Activated CD8-positive, alpha-beta memory T cell treated with anti-CD3 and anti-CD28 coated beads, Interleukin-2, amount 10 ng/mL, durations not matched to agents 7 days and 5 days (primary cell): ENCODE measurements at regions not wholly inside any gene's neighbourhood (a gene's known extent, or its start where the extent isn't known, plus 50 kb on each side); places are given as distances from the start of the nearest gene placed in this dataset.
A peak's percentile ranks its signal among the peaks of the same experiment; 100 is the strongest.

Source experiments
- ATAC-seq: fragments of 150-1000 bp; cut with Tn5 transposase; one replicate; pipeline ENCODE4 v1.10.0; 2021; ENCODE audit warnings: moderate library complexity
- CTCF ChIA-PET: fragments of 350-600 bp; sonication (Branson Sonifier 250); formaldehyde crosslinking; loops from one replicate; lab custom pipeline; 2021; ENCODE audit warnings: antibody characterized with exemption; lab: Charles Lee
- DNase-seq: peaks from one replicate; pipeline ENCODE4 v3.0.0-alpha.2; 2020
- H3K27ac Mint-ChIP-seq: one replicate; pipeline ENCODE4 v1.8.0; 2021; ENCODE audit warnings: mild to moderate bottlenecking, mixed read lengths
- H3K27me3 Mint-ChIP-seq: one replicate; pipeline ENCODE4 v1.8.0; 2021; ENCODE audit warnings: mixed read lengths
- H3K36me3 Mint-ChIP-seq: one replicate; pipeline ENCODE4 v1.8.0; 2021; ENCODE audit warnings: mild to moderate bottlenecking, mixed read lengths
- H3K4me1 Mint-ChIP-seq: one replicate; pipeline ENCODE4 v1.8.0; 2021; ENCODE audit warnings: mixed read lengths
- H3K4me3 Mint-ChIP-seq: one replicate; pipeline ENCODE4 v1.8.0; 2021; ENCODE audit warnings: mild to moderate bottlenecking, moderate library complexity, mixed read lengths
- H3K9me3 Mint-ChIP-seq: one replicate; pipeline ENCODE4 v1.8.0; 2022; ENCODE audit warnings: low read depth, mixed read lengths

- H3K9me3 Mint-ChIP-seq, result no peaks in the 10 kb centered on the region
- peak overlapping the region; percentile 64 for H3K27ac Mint-ChIP-seq
- no peak for ATAC-seq
- DNase-seq, result no peak
- CTCF ChIA-PET, result interaction anchor here (1.0 to 3.9 kb wide), 8 partner anchors 11 to 89 kb away, joined by 3 to 24 read pairs (median 4); no protein-coding TSS in a partner anchor
- H3K27me3 Mint-ChIP-seq, result no peaks in the 10 kb centered on the region
- no peak overlapping the region for H3K4me3 Mint-ChIP-seq
- H3K4me1 Mint-ChIP-seq, result peaks cover 58% of the 10 kb centered on the region
- peaks cover 39% of the 10 kb centered on the region for H3K36me3 Mint-ChIP-seq
These were observed 642.2 kb upstream of the DIPK2B start for GRCh38 chrX:45842926-45843315.

GRCh38 chrX:45842207-45842925 is 641.7 kb upstream of the DIPK2B start:
- ATAC-seq (peak; percentile 10), DNase-seq (no peak)
- H3K27ac Mint-ChIP-seq, result peak overlapping the region; percentile 72
- peaks cover 37% of the 10 kb centered on the region for H3K36me3 Mint-ChIP-seq
- CTCF ChIA-PET, result interaction anchor here (1.1 to 3.9 kb wide), 7 partner anchors 8 to 40 kb away, joined by 3 to 24 read pairs (median 4); no protein-coding TSS in a partner anchor
- no peaks in the 10 kb centered on the region for H3K27me3 Mint-ChIP-seq
- H3K4me3 Mint-ChIP-seq, result peak overlapping the region; percentile 9
- H3K9me3 Mint-ChIP-seq, result no peaks in the 10 kb centered on the region
- H3K4me1 Mint-ChIP-seq, result peaks cover 56% of the 10 kb centered on the region

DNA sequence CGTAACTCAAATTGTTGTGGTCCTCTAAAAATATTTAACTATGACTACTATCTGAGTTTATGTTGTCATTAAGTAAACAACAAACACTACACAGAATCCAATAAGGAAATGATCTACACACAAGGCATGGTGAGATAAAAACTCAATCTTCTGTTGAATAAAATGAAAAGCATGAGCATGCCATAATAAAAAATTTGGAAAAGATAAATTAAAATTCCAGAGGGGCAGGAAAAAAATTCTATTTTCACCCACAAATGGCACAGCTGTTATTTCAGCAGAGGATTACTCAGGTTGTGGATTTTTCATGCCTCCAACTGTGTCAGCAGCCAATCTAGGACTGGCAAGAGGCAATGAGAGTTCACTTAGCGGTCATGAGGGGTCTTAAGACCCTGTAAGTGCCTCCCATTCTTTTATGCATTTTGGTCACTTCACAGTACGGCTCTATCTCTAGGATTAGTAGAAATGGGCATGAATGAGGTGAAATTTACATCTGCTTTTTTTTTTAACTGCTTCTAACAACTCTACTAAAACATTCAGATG is 639.8 kb upstream of the DIPK2B start:
- no peak overlapping the region for H3K27ac Mint-ChIP-seq
- no peak overlapping the region for H3K4me3 Mint-ChIP-seq
- H3K9me3 Mint-ChIP-seq, result no peaks in the 10 kb centered on the region
- DNase-seq, result no peak
- CTCF ChIA-PET, result no interaction called here
- H3K36me3 Mint-ChIP-seq, result peaks cover 30% of the 10 kb centered on the region
- no peaks in the 10 kb centered on the region for H3K27me3 Mint-ChIP-seq
- H3K4me1 Mint-ChIP-seq, result peaks cover 41% of the 10 kb centered on the region
- ATAC-seq, result no peak

DNA sequence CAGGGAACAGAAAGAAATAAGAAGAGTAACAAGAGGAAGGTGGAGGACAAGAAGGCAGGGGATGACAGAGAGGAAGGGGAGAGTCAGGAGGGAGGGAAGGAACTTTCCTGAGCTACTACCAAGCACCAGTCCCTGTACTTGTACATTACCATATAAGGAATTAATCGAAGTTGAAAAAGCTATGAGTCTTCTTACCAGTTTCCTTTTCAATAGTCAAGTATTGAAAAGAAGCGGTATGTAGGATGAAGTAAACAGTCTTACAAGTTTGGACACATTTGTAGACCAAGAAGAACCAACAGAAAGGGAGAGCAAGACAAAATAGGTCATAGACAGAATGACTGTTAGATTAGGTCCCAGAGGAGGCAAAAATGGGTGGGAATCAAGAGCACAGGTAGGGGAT is 629.7 kb upstream of the DIPK2B start:
- Mint-ChIP-seq H3K4me3 (peak overlapping the region; percentile 28), H3K4me1 (peaks cover 48% of the 10 kb centered on the region), H3K9me3 (no peaks in the 10 kb centered on the region), H3K36me3 (peaks cover 26% of the 10 kb centered on the region), H3K27me3 (no peaks in the 10 kb centered on the region), H3K27ac (peak overlapping the region; percentile 80)
- CTCF ChIA-PET, result interaction anchor here (3.0 kb wide), 1 partner anchor 12 kb away, joined by 11 read pairs; no protein-coding TSS in a partner anchor
- ATAC-seq, result peak; percentile 57
- DNase-seq, result no peak

- Mint-ChIP-seq H3K4me1 (peaks cover 24% of the 10 kb centered on the region), H3K36me3 (peaks cover 24% of the 10 kb centered on the region), H3K4me3 (no peak overlapping the region), H3K9me3 (no peaks in the 10 kb centered on the region), H3K27ac (no peak overlapping the region), H3K27me3 (no peaks in the 10 kb centered on the region)
- CTCF ChIA-PET, result interaction anchor here (0.8 to 1.2 kb wide), 2 partner anchors 16 to 19 kb away, joined by 3 read pairs; no protein-coding TSS in a partner anchor
- peak; percentile 49 for DNase-seq
- peak; percentile 78 for ATAC-seq
These were observed 623.8 kb upstream of the DIPK2B start for GRCh38 chrX:45824471-45824870.

GRCh38 chrX:45823536-45823935 is 622.9 kb upstream of the DIPK2B start:
- H3K4me3 Mint-ChIP-seq, result no peak overlapping the region
- ATAC-seq, result no peak
- no peak for DNase-seq
- H3K9me3 Mint-ChIP-seq, result no peaks in the 10 kb centered on the region
- CTCF ChIA-PET, result interaction anchor here (0.8 to 1.2 kb wide), 2 partner anchors 15 to 20 kb away, joined by 3 read pairs; no protein-coding TSS in a partner anchor
- peaks cover 27% of the 10 kb centered on the region for H3K36me3 Mint-ChIP-seq
- H3K4me1 Mint-ChIP-seq, result peaks cover 25% of the 10 kb centered on the region
- no peak overlapping the region for H3K27ac Mint-ChIP-seq
- H3K27me3 Mint-ChIP-seq, result no peaks in the 10 kb centered on the region

GRCh38 chrX:45822124-45822523 is 621.4 kb upstream of the DIPK2B start:
- peaks cover 33% of the 10 kb centered on the region for H3K36me3 Mint-ChIP-seq
- H3K4me3 Mint-ChIP-seq, result no peak overlapping the region
- CTCF ChIA-PET, result no interaction called here
- no peaks in the 10 kb centered on the region for H3K9me3 Mint-ChIP-seq
- no peak overlapping the region for H3K27ac Mint-ChIP-seq
- ATAC-seq, result no peak
- DNase-seq, result no peak
- H3K4me1 Mint-ChIP-seq, result peaks cover 23% of the 10 kb centered on the region
- H3K27me3 Mint-ChIP-seq, result no peaks in the 10 kb centered on the region

DNA sequence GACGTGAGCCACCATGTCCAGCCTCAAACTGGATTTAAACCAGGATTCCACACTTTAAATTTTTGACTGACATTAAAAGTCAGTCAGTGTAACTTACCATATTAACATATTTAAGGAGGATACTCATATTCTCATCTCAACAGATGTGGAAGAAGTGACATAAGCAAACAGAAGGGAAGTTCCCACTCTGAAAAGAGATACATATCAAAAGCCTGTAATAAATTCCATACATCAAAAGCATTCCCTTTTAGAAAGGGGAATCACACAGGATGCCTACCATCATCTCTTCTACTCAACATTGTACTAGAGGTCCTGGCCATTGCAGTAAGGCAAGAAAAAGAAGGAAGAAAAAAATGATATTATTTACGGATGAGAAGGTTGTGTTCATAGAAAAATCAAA is 618.2 kb upstream of the DIPK2B start:
- H3K4me3 Mint-ChIP-seq, result no peak overlapping the region
- H3K9me3 Mint-ChIP-seq, result no peaks in the 10 kb centered on the region
- no peak for DNase-seq
- ATAC-seq, result no peak
- peak overlapping the region; percentile 56 for H3K27ac Mint-ChIP-seq
- no peaks in the 10 kb centered on the region for H3K27me3 Mint-ChIP-seq
- CTCF ChIA-PET, result no interaction called here
- H3K36me3 Mint-ChIP-seq, result peaks cover 37% of the 10 kb centered on the region
- H3K4me1 Mint-ChIP-seq, result peaks cover 36% of the 10 kb centered on the region

DNA sequence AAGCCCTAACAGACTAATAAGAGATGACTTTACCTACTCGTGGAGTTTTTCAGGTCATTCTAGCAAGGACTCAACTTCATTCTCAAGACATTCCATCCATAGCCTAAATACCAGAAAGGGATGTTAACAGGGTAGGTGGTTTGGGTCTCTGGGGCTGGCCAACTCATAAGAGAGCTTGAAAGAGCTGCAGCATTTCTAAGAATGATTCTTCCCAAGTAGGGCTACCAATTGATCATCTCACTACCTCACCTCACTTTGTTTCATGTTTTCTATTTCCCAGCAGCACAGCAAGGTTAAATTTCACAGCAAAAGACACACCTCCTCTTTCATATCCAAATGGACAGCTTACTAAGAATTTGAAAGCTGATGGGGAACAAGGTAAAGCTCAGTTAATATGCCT is 614.8 kb upstream of the DIPK2B start:
- peak overlapping the region; percentile 58 for H3K27ac Mint-ChIP-seq
- CTCF ChIA-PET, result no interaction called here
- H3K4me3 Mint-ChIP-seq, result no peak overlapping the region

DNA sequence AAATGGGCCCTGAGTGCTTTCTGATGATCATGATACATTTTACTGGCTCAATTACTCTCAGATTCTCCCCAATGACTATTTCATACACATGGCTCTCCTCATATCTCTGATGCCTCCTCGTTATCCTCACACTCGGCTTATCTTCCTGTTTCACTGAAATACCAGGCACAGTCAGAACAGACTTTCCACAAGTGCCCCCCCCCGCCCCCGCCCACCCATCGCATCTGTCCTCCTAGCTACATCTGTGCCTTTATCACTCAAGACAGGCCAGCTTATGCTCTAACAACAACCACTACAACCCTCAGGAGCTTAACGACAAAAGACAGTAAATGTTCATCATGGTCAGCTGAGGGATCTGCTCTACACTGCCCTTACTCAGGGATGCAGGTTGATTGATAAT is 610.6 kb upstream of the DIPK2B start:
- Mint-ChIP-seq H3K27me3 (no peaks in the 10 kb centered on the region), H3K36me3 (peaks cover 29% of the 10 kb centered on the region), H3K4me1 (peaks cover 82% of the 10 kb centered on the region), H3K9me3 (no peaks in the 10 kb centered on the region), H3K27ac (peak overlapping the region; percentile 75), H3K4me3 (no peak overlapping the region)
- DNase-seq, result no peak
- CTCF ChIA-PET, result no interaction called here
- no peak for ATAC-seq

More for the DNA sequence above, 614.8 kb upstream of the DIPK2B start:
- no peak for DNase-seq
- Mint-ChIP-seq H3K9me3 (no peaks in the 10 kb centered on the region), H3K27me3 (no peaks in the 10 kb centered on the region), H3K4me1 (peaks cover 56% of the 10 kb centered on the region), H3K36me3 (peaks cover 40% of the 10 kb centered on the region)
- ATAC-seq, result no peak

DNA sequence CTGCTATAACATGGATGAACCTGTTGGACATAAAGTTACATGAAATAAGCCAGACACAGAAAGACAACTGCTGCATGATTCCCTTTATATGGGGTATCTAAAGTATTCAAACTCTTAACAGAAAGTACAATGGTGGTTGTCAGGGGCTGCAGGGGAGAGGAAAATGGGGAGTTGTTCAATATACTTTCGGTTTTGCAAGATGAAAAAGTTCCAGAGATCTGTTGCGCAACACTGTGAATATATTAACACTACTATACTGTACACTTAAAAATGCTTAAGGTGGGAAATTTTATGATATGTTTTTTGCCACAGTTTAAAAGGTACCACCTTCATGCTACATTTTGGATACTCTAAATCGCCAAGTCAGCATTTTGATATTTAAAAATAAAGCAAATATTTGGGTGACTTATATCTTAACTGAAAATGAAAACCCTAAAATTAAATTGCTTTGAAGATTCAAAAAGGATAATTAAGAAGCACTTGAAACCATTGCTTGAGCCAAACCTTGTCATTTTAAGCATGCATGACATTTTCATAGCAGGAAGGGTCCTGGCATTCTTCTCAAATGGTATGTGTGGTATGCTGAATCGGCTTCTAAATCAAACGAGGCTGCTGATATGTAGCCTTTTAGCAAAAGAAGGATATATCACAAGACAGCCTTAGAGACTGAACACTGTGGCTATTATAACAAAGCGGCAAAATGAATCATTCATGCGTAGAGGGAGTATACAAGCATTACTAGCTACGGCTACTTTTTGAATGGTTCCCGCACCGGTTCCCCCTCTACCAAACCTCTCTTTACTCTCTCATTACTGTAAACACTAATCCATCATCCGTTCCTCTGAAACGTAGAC is 607.1 kb upstream of the DIPK2B start:
- peak; percentile 45 for ATAC-seq
- Mint-ChIP-seq H3K36me3 (peaks cover 17% of the 10 kb centered on the region), H3K9me3 (no peaks in the 10 kb centered on the region), H3K4me3 (peak overlapping the region; percentile 76), H3K27me3 (no peaks in the 10 kb centered on the region), H3K4me1 (peaks cover 78% of the 10 kb centered on the region), H3K27ac (peak overlapping the region; percentile 95)
- CTCF ChIA-PET, result interaction anchor here (0.8 to 1.8 kb wide), 8 partner anchors 9 to 49 kb away, joined by 3 to 5 read pairs (median 4); no protein-coding TSS in a partner anchor
- no peak for DNase-seq

- DNase-seq (peak; percentile 77), ATAC-seq (peak; percentile 59)
- H3K9me3 Mint-ChIP-seq, result no peaks in the 10 kb centered on the region
- no peaks in the 10 kb centered on the region for H3K27me3 Mint-ChIP-seq
- H3K36me3 Mint-ChIP-seq, result peaks cover 14% of the 10 kb centered on the region
- CTCF ChIA-PET, result interaction anchor here (0.8 to 2.0 kb wide), 8 partner anchors 35 to 48 kb away, joined by 3 to 6 read pairs (median 4); no protein-coding TSS in a partner anchor
- peak overlapping the region; percentile 95 for H3K27ac Mint-ChIP-seq
- peak overlapping the region; percentile 76 for H3K4me3 Mint-ChIP-seq
- H3K4me1 Mint-ChIP-seq, result peaks cover 79% of the 10 kb centered on the region
These were observed 605.9 kb upstream of the DIPK2B start for GRCh38 chrX:45806410-45807121.
